ENCODE measurements at regions not wholly inside any gene's neighbourhood (a gene's known extent, or its start where the extent isn't known, plus 50 kb on each side); places are given as distances from the start of the nearest gene placed in this dataset.

DNA sequence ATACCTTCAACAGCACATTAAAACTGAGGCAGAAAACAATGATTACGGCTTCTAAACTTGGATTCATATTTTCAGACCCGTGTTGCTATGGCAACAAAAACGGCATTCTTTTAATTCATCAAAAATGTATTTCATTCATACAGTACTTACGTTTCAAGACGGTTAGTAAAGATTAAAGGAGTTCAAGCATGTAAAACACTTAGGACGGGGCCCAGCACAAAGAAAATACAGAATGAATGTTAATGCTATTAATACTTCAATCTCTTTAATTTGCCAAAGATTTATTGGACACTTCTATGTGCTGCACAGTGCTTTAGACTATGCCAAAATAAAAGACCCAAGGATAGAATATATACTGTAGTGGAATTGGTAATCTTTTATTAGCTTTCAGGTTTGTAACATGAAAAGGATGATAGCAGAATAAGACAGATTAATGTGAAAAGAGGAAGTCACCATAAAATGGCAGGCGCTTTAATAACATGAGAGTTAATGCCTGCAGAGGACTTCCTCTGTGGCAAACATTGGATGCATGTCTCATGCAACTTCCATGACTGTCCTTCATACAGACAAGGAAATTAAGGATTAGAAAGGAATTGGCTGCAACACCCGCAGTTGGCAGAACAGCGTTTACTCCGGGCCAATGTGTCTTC lies 201.6 kb upstream of the KLF6 start:
- Histone ChIP-seq H3K27me3 (no peaks in the 10 kb centered on the region), H3K4me3 (no peak overlapping the region), H3K27ac (peak overlapping the region in 1 of 2 donors; percentile 5), H3K36me3 (no peaks in the 10 kb centered on the region), H3K4me1 (peaks cover 0 to 11% of the 10 kb centered on the region in 2 donors), H3K9me3 (peaks cover 0 to 10% of the 10 kb centered on the region in 2 donors)
- no peak for DNase-seq (ENCODE audit: low spot score)
- TF ChIP-seq, protein P1, sequence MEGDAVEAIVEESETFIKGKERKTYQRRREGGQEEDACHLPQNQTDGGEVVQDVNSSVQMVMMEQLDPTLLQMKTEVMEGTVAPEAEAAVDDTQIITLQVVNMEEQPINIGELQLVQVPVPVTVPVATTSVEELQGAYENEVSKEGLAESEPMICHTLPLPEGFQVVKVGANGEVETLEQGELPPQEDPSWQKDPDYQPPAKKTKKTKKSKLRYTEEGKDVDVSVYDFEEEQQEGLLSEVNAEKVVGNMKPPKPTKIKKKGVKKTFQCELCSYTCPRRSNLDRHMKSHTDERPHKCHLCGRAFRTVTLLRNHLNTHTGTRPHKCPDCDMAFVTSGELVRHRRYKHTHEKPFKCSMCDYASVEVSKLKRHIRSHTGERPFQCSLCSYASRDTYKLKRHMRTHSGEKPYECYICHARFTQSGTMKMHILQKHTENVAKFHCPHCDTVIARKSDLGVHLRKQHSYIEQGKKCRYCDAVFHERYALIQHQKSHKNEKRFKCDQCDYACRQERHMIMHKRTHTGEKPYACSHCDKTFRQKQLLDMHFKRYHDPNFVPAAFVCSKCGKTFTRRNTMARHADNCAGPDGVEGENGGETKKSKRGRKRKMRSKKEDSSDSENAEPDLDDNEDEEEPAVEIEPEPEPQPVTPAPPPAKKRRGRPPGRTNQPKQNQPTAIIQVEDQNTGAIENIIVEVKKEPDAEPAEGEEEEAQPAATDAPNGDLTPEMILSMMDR (IDR thresholded peaks at IDR 0.05): no peak

DNA sequence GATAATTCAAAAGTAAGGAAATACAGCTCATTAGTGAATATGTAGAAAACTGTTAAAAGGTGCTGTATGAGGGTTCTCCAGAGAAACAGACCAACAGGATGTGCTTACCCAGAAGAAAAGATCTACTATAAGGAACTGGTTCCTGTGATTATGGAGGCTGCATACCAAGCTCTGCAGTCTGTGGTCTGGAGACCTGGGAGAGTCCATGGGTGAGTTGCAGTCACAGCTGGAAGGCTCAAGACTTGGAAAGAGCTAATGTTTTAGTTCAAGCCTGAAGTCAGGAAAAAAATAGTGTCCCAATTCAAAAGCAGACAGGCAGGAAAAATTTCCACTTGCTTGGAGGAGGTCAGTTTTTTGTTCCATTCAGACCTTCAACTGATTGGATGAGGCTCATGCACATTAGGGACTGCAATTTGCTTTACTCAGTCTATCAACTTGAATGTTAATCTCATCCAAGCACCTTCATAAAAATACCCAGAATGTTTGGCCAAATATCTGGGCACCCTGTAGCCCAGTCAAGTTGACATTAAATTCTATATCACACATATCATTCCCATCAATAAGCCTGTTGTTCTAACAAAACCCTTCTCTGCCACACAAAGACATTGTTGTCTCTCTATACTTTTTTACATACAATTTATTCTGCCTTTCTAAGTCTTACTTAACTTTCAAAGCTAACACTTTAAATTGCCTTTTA lies 197.9 kb upstream of the KLF6 start:
- Histone ChIP-seq H3K27me3 (no peaks in the 10 kb centered on the region), H3K4me1 (peaks cover 0 to 10% of the 10 kb centered on the region in 2 donors), H3K27ac (no peak overlapping the region), H3K4me3 (no peak overlapping the region), H3K36me3 (no peaks in the 10 kb centered on the region), H3K9me3 (peaks cover 0 to 10% of the 10 kb centered on the region in 2 donors)
- TF ChIP-seq, protein P1 (IDR thresholded peaks at IDR 0.05): no peak
- no peak for DNase-seq (ENCODE audit: low spot score)

- no peaks in the 10 kb centered on the region for H3K36me3 ChIP-seq
- no peak overlapping the region for H3K4me3 ChIP-seq
- peaks cover 0 to 10% of the 10 kb centered on the region in 2 donors for H3K9me3 ChIP-seq
- H3K27ac ChIP-seq: no peak overlapping the region
- H3K27me3 ChIP-seq: no peaks in the 10 kb centered on the region
- no peaks in the 10 kb centered on the region for H3K4me1 ChIP-seq
- DNase-seq (ENCODE audit: low spot score): no peak
- TF ChIP-seq, protein P1 (IDR thresholded peaks at IDR 0.05): no peak
Observed at GRCh38 chr10:3981300-3981699, 196.3 kb upstream of the KLF6 start.

- no peak for DNase-seq (ENCODE audit: low spot score)
- no peaks in the 10 kb centered on the region for H3K36me3 ChIP-seq
- H3K4me3 ChIP-seq: no peak overlapping the region
- H3K27ac ChIP-seq: no peak overlapping the region
- H3K4me1 ChIP-seq: no peaks in the 10 kb centered on the region
- TF ChIP-seq, protein P1 (IDR thresholded peaks at IDR 0.05): no peak
- peaks cover 0 to 10% of the 10 kb centered on the region in 2 donors for H3K9me3 ChIP-seq
- H3K27me3 ChIP-seq: no peaks in the 10 kb centered on the region
Observed at GRCh38 chr10:3980660-3981059, 195.7 kb upstream of the KLF6 start.

DNA sequence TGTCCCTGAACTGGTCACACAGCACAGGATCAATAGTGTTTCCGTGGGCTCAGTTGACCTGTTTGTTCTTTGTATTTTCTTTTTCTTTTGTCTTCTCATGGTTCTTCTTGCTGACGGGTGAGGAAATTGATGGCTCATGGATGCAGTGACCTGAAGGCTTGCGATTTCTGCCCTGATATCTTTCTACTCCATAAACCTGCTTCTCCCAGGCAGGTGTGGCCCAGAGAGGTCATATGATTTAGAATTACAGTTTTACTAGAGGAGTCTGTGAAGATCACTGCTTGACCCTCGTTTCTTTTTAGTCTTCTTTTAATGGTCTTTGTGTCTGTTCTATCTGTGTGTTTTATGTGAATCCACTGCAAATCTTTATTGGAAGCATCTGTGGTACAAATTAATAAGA lies 195.1 kb upstream of the KLF6 start:
- DNase-seq (ENCODE audit: low spot score): no peak
- TF ChIP-seq, protein P1 (IDR thresholded peaks at IDR 0.05): no peak
- no peak overlapping the region for H3K27ac ChIP-seq
- no peaks in the 10 kb centered on the region for H3K4me1 ChIP-seq
- no peaks in the 10 kb centered on the region for H3K36me3 ChIP-seq
- no peaks in the 10 kb centered on the region for H3K27me3 ChIP-seq
- H3K9me3 ChIP-seq: peaks cover 0 to 10% of the 10 kb centered on the region in 2 donors
- H3K4me3 ChIP-seq: no peak overlapping the region

Data from right atrium auricular region (tissue), 2 donors.